Activated CD8-positive, alpha-beta memory T cell treated with anti-CD3 and anti-CD28 coated beads for 36 hours (primary cell): ENCODE measurements at regions not wholly inside any gene's neighbourhood (a gene's known extent, or its start where the extent isn't known, plus 50 kb on each side); places are given as distances from the start of the nearest gene placed in this dataset.
"Not testable (repeated sequence)": the region's sequence is repeated elsewhere in the genome, so short reads cannot be mapped to it uniquely, and the experiment has no call there.

Experiments
- CTCF ChIA-PET: fragments of 350-600 bp; sonication (Branson Sonifier 250); formaldehyde crosslinking; loops from one replicate; lab custom pipeline; 2021; ENCODE audit warnings: antibody characterized with exemption; lab: Charles Lee
- POLR2A ChIA-PET: fragments of 350-600 bp; sonication (Branson Sonifier 250); formaldehyde crosslinking; loops from one replicate; lab custom pipeline; 2021; ENCODE audit warnings: antibody characterized with exemption; lab: Charles Lee

- POLR2A ChIA-PET, CTCF ChIA-PET: not testable (repeated sequence)
Measured at GRCh38 chr11:3453596-3454256, 74.8 kb upstream of the ZNF195 start.

GRCh38 chr11:3450822-3451221 is 71.9 kb upstream of the ZNF195 start:
- CTCF ChIA-PET, POLR2A ChIA-PET: not testable (repeated sequence)

- CTCF ChIA-PET, POLR2A ChIA-PET: not testable (repeated sequence)
Measured at GRCh38 chr11:3445535-3445934, 66.6 kb upstream of the ZNF195 start.

- POLR2A ChIA-PET, CTCF ChIA-PET: not testable (repeated sequence)
Measured at GRCh38 chr11:3444420-3444744, 65.4 kb upstream of the ZNF195 start.

- CTCF ChIA-PET, POLR2A ChIA-PET: not testable (repeated sequence)
Measured at GRCh38 chr11:3443700-3444419, 64.9 kb upstream of the ZNF195 start.

- CTCF ChIA-PET, POLR2A ChIA-PET: not testable (repeated sequence)
Measured at GRCh38 chr11:3437441-3437840, 58.5 kb upstream of the ZNF195 start.

GRCh38 chr11:3434976-3435375 is 56.0 kb upstream of the ZNF195 start:
- ChIA-PET POLR2A (no interaction called here), CTCF (no interaction called here)

GRCh38 chr11:3429191-3429590 is 50.2 kb upstream of the ZNF195 start:
- POLR2A ChIA-PET, CTCF ChIA-PET: not testable (repeated sequence)
